ENCODE measurements at regions not wholly inside any gene's neighbourhood (a gene's known extent, or its start where the extent isn't known, plus 50 kb on each side); places are given as distances from the start of the nearest gene placed in this dataset.

GRCh38 chr5:154133591-154133990 lies 56.9 kb upstream of the GALNT10 start:
- CTCF ChIA-PET, result no interaction called here
- POLR2A ChIA-PET, result no interaction called here
- Histone ChIP-seq H3K4me3 (ENCODE audit: control extremely low read depth in 1 of 5, extremely low read depth in 1 of 5, insufficient read depth in 1 of 5, low read depth in 2 of 5, low read length in 4 of 5) (no peak overlapping the region), H4K20me1 (ENCODE audit: control insufficient read depth, insufficient read depth, low read length, poor library complexity, severe bottlenecking) (no peaks in the 10 kb centered on the region), H3K9me3 (ENCODE audit: control extremely low read depth in 1 of 3, control insufficient read depth in 2 of 3, insufficient read depth in 1 of 3, low read length in 2 of 3) (no peaks in the 10 kb centered on the region), H3K27ac (ENCODE audit: low read length in 2 of 2) (no peak overlapping the region), H3K27me3 (replicated peaks in 1 of 4; ENCODE audit: control extremely low read depth in 1 of 4, control insufficient read depth in 3 of 4, insufficient read depth in 4 of 4, low read length in 3 of 4) (no peaks in the 10 kb centered on the region), H3K4me2 (replicated peaks; ENCODE audit: low read depth, low read length, poor library complexity, severe bottlenecking) (no peak overlapping the region), H2AFZ (ENCODE audit: insufficient read depth, low read depth, low read length, poor library complexity, severe bottlenecking) (no peak overlapping the region), H3K79me2 (ENCODE audit: control insufficient read depth, insufficient read depth, low read length) (no peaks in the 10 kb centered on the region), H3K9ac (ENCODE audit: low read length) (no peak overlapping the region), H3K36me3 (replicated peaks in 1 of 2; ENCODE audit: control extremely low read depth in 1 of 2, control insufficient read depth in 1 of 2, extremely low read depth in 1 of 2, insufficient read depth in 2 of 2, low read length in 1 of 2) (no peaks in the 10 kb centered on the region), H3K4me1 (ENCODE audit: control insufficient read depth in 2 of 2, insufficient read depth in 2 of 2, low read length in 2 of 2) (no peaks in the 10 kb centered on the region)
- DNase-seq, result no peak
- H3K27ac Mint-ChIP-seq, result no peak overlapping the region
- no peaks in the 10 kb centered on the region for H3K4me1 Mint-ChIP-seq
- no peak for TF ChIP-seq EZH2 (IDR thresholded peaks at IDR 0.05; ENCODE audit: borderline replicate concordance, insufficient read depth, low read depth, low read length, poor library complexity, severe bottlenecking)
- TF ChIP-seq CTCF (IDR thresholded peaks at IDR 0.05), result no peak
- H3K4me3 Mint-ChIP-seq, result no peak overlapping the region
- H3K27me3 Mint-ChIP-seq, result peaks cover 6% of the 10 kb centered on the region
- no peak for ATAC-seq (ENCODE audit: low read depth)
- 100% methylated on average over 4 of the region's 10 CpGs for WGBS (ENCODE audit: insufficient coverage)
- no peaks in the 10 kb centered on the region for H3K9me3 Mint-ChIP-seq (ENCODE audit: insufficient read depth)
- intact Hi-C loops (cut with micrococcal nuclease), result no loop called here

- ChIA-PET POLR2A (no interaction called here), CTCF (no interaction called here)
- no peaks in the 10 kb centered on the region for H3K79me2 ChIP-seq (ENCODE audit: control insufficient read depth, insufficient read depth, low read length)
- no peak overlapping the region for H3K9ac ChIP-seq (ENCODE audit: low read length)
- H3K27ac ChIP-seq (ENCODE audit: low read length in 2 of 2), result no peak overlapping the region
- no peak overlapping the region for H3K4me3 Mint-ChIP-seq
- DNase-seq (no peak), ATAC-seq (ENCODE audit: low read depth) (no peak)
- H3K4me1 ChIP-seq (ENCODE audit: control insufficient read depth in 2 of 2, insufficient read depth in 2 of 2, low read length in 2 of 2), result no peaks in the 10 kb centered on the region
- intact Hi-C loops (cut with micrococcal nuclease), result no loop called here
- no peak overlapping the region for H3K27ac Mint-ChIP-seq
- H3K27me3 ChIP-seq (replicated peaks in 1 of 4; ENCODE audit: control extremely low read depth in 1 of 4, control insufficient read depth in 3 of 4, insufficient read depth in 4 of 4, low read length in 3 of 4), result peaks cover 0 to 4% (median 0%) of the 10 kb centered on the region in 4 experiments
- H3K27me3 Mint-ChIP-seq, result peaks cover 5% of the 10 kb centered on the region
- 76% methylated on average over 2 of the region's 2 CpGs for WGBS (ENCODE audit: insufficient coverage)
- no peak overlapping the region for H2AFZ ChIP-seq (ENCODE audit: insufficient read depth, low read depth, low read length, poor library complexity, severe bottlenecking)
- no peaks in the 10 kb centered on the region for H4K20me1 ChIP-seq (ENCODE audit: control insufficient read depth, insufficient read depth, low read length, poor library complexity, severe bottlenecking)
- TF ChIP-seq CTCF (IDR thresholded peaks at IDR 0.05) (no peak), EZH2 (IDR thresholded peaks at IDR 0.05; ENCODE audit: borderline replicate concordance, insufficient read depth, low read depth, low read length, poor library complexity, severe bottlenecking) (no peak)
- no peaks in the 10 kb centered on the region for H3K36me3 ChIP-seq (replicated peaks in 1 of 2; ENCODE audit: control extremely low read depth in 1 of 2, control insufficient read depth in 1 of 2, extremely low read depth in 1 of 2, insufficient read depth in 2 of 2, low read length in 1 of 2)
- H3K4me3 ChIP-seq (ENCODE audit: control extremely low read depth in 1 of 5, extremely low read depth in 1 of 5, insufficient read depth in 1 of 5, low read depth in 2 of 5, low read length in 4 of 5), result no peak overlapping the region
- H3K9me3 ChIP-seq (ENCODE audit: control extremely low read depth in 1 of 3, control insufficient read depth in 2 of 3, insufficient read depth in 1 of 3, low read length in 2 of 3), result no peaks in the 10 kb centered on the region
- H3K4me2 ChIP-seq (replicated peaks; ENCODE audit: low read depth, low read length, poor library complexity, severe bottlenecking), result no peak overlapping the region
- H3K4me1 Mint-ChIP-seq, result no peaks in the 10 kb centered on the region
- H3K9me3 Mint-ChIP-seq (ENCODE audit: insufficient read depth), result no peaks in the 10 kb centered on the region
These were observed 56.0 kb upstream of the GALNT10 start for GRCh38 chr5:154134499-154134898.

Data from B cell (primary cell).